ENCODE measurements at regions not wholly inside any gene's neighbourhood (a gene's known extent, or its start where the extent isn't known, plus 50 kb on each side); places are given as distances from the start of the nearest gene placed in this dataset.

- no peak for TF ChIP-seq CTCF (conservative IDR thresholded peaks at IDR 0.05)
- Mint-ChIP-seq H3K4me3 (no peak overlapping the region), H3K27me3 (ENCODE audit: low read depth) (no peaks in the 10 kb centered on the region), H3K4me1 (peaks cover 7% of the 10 kb centered on the region), H3K9me3 (peaks cover 12% of the 10 kb centered on the region), H3K27ac (ENCODE audit: unreplicated experiment) (no peak overlapping the region), H3K36me3 (ENCODE audit: low read depth) (peaks cover 3% of the 10 kb centered on the region)
- no peak for DNase-seq (ENCODE audit: low read depth, low spot score)
Measured at GRCh38 chr2:149652526-149652925, 65.0 kb upstream of the MMADHC start.

GRCh38 chr2:149651229-149651628 lies 63.7 kb upstream of the MMADHC start:
- Mint-ChIP-seq H3K36me3 (ENCODE audit: low read depth) (peaks cover 3% of the 10 kb centered on the region), H3K27me3 (ENCODE audit: low read depth) (no peaks in the 10 kb centered on the region), H3K9me3 (peaks cover 12% of the 10 kb centered on the region), H3K4me3 (no peak overlapping the region), H3K4me1 (no peaks in the 10 kb centered on the region), H3K27ac (ENCODE audit: unreplicated experiment) (no peak overlapping the region)
- DNase-seq (ENCODE audit: low read depth, low spot score): no peak
- no peak for TF ChIP-seq CTCF (conservative IDR thresholded peaks at IDR 0.05)

GRCh38 chr2:149650006-149650405 lies 62.4 kb upstream of the MMADHC start:
- no peak for DNase-seq (ENCODE audit: low read depth, low spot score)
- TF ChIP-seq CTCF (conservative IDR thresholded peaks at IDR 0.05): no peak
- H3K27me3 Mint-ChIP-seq (ENCODE audit: low read depth): no peaks in the 10 kb centered on the region
- no peak overlapping the region for H3K27ac Mint-ChIP-seq (ENCODE audit: unreplicated experiment)
- H3K36me3 Mint-ChIP-seq (ENCODE audit: low read depth): peaks cover 3% of the 10 kb centered on the region
- no peaks in the 10 kb centered on the region for H3K4me1 Mint-ChIP-seq
- no peak overlapping the region for H3K4me3 Mint-ChIP-seq
- peaks cover 6% of the 10 kb centered on the region for H3K9me3 Mint-ChIP-seq

- no peak for TF ChIP-seq CTCF (conservative IDR thresholded peaks at IDR 0.05)
- Mint-ChIP-seq H3K27me3 (ENCODE audit: low read depth) (no peaks in the 10 kb centered on the region), H3K4me3 (no peak overlapping the region), H3K36me3 (ENCODE audit: low read depth) (peaks cover 5% of the 10 kb centered on the region), H3K27ac (ENCODE audit: unreplicated experiment) (peak overlapping the region; percentile 14), H3K4me1 (no peaks in the 10 kb centered on the region), H3K9me3 (peaks cover 7% of the 10 kb centered on the region)
- no peak for DNase-seq (ENCODE audit: low read depth, low spot score)
Measured at GRCh38 chr2:149648282-149649030, 60.9 kb upstream of the MMADHC start.

- Mint-ChIP-seq H3K27ac (ENCODE audit: unreplicated experiment) (no peak overlapping the region), H3K9me3 (peaks cover 9% of the 10 kb centered on the region), H3K4me1 (no peaks in the 10 kb centered on the region), H3K36me3 (ENCODE audit: low read depth) (peaks cover 7% of the 10 kb centered on the region), H3K27me3 (ENCODE audit: low read depth) (no peaks in the 10 kb centered on the region), H3K4me3 (no peak overlapping the region)
- DNase-seq (ENCODE audit: low read depth, low spot score): no peak
- TF ChIP-seq CTCF (conservative IDR thresholded peaks at IDR 0.05): peak; percentile 18
Measured at GRCh38 chr2:149645391-149645790, 57.8 kb upstream of the MMADHC start.
